Mesendoderm (in vitro differentiated cells): ENCODE measurements at regions not wholly inside any gene's neighbourhood (a gene's known extent, or its start where the extent isn't known, plus 50 kb on each side); places are given as distances from the start of the nearest gene placed in this dataset.

Source experiments
- DNase-seq: peaks from one replicate; pipeline ENCODE4 v3.0.0; 2013
- H2AK5ac ChIP-seq: 2 replicates; pipeline ENCODE4 v1.6.1; 2013; ENCODE audit warnings: low read length, inconsistent platforms
- H2BK120ac ChIP-seq: 2 replicates; pipeline ENCODE4 v1.6.1; 2013; ENCODE audit warnings: low read depth, mild to moderate bottlenecking, low read length, moderate library complexity, mixed read lengths
- H2BK15ac ChIP-seq: replicated peaks from 2 replicates; pipeline ENCODE4 v1.6.1; 2013; ENCODE audit warnings: low read depth, mild to moderate bottlenecking, moderate library complexity
- H2BK5ac ChIP-seq: 2 replicates; pipeline ENCODE4 v1.6.1; 2013; ENCODE audit warnings: low read length, inconsistent platforms
- H3K18ac ChIP-seq: 2 replicates; pipeline ENCODE4 v1.6.1; 2013; ENCODE audit warnings: mild to moderate bottlenecking, low read length, mixed read lengths
- H3K23ac ChIP-seq: one replicate; pipeline ENCODE4 v1.6.1; 2013; ENCODE audit warnings: low read length
- H3K27ac ChIP-seq: 2 replicates; pipeline ENCODE4 v1.5.1; 2013; ENCODE audit warnings: low read depth, mild to moderate bottlenecking, inconsistent platforms, low read length, moderate library complexity
- H3K27me3 ChIP-seq: 2 replicates; pipeline ENCODE4 v1.6.1; 2013; ENCODE audit warnings: low read length, control low read depth, mild to moderate bottlenecking, inconsistent platforms; ENCODE audit not compliant: insufficient read depth, poor library complexity
- H3K36me3 ChIP-seq: 2 replicates; pipeline ENCODE4 v1.6.1; 2013; ENCODE audit warnings: low read length, inconsistent platforms; ENCODE audit not compliant: control insufficient read depth, insufficient read depth
- H3K4ac ChIP-seq: one replicate; pipeline ENCODE4 v1.6.1; 2013; ENCODE audit warnings: low read depth, mild to moderate bottlenecking, low read length, moderate library complexity
- H3K4me1 ChIP-seq: 2 replicates; pipeline ENCODE4 v1.6.1; 2013; ENCODE audit warnings: low read depth, low read length, inconsistent platforms; ENCODE audit not compliant: control insufficient read depth
- H3K4me2 ChIP-seq: 2 replicates; pipeline ENCODE4 v1.6.1; 2013; ENCODE audit warnings: low read length
- H3K4me3 ChIP-seq: 2 replicates; pipeline ENCODE4 v1.5.1; 2013; ENCODE audit warnings: mild to moderate bottlenecking, low read length
- H3K56ac ChIP-seq: one replicate; pipeline ENCODE4 v1.6.1; 2013; ENCODE audit warnings: low read length
- H3K79me1 ChIP-seq: 2 replicates; pipeline ENCODE4 v1.6.1; 2013; ENCODE audit warnings: low read length, inconsistent platforms
- H3K79me2 ChIP-seq: 2 replicates; pipeline ENCODE4 v1.6.1; 2013; ENCODE audit warnings: mild to moderate bottlenecking, low read length; ENCODE audit not compliant: control insufficient read depth, insufficient read depth
- H3K9ac ChIP-seq: 2 replicates; pipeline ENCODE4 v1.6.1; 2013; ENCODE audit warnings: low read length, inconsistent platforms
- H4K5ac ChIP-seq: one replicate; pipeline ENCODE4 v1.6.1; 2013; ENCODE audit warnings: low read length
- H4K8ac ChIP-seq: one replicate; pipeline ENCODE4 v1.6.1; 2013; ENCODE audit warnings: low read depth, mild to moderate bottlenecking, control low read depth, low read length, moderate library complexity
- WGBS: extraction: QIAGEN DNeasy Blood & Tissue Kit; methylation state at CpG from one replicate; pipeline ENCODE4 v1.1.7; 2013; ENCODE audit warnings: low lambda C conversion rate, missing lambda C conversion rate; ENCODE audit not compliant: insufficient coverage; ENCODE audit errors: extremely low coverage; 5-methylcytosine and 5-hydroxymethylcytosine counted together

- no peaks in the 10 kb centered on the region for H3K79me1 ChIP-seq
- no peak overlapping the region for H3K4me3 ChIP-seq
- no peak overlapping the region for H3K27ac ChIP-seq
- no peak for DNase-seq
- H3K56ac ChIP-seq = no peak overlapping the region
- no peak overlapping the region for H2AK5ac ChIP-seq
- no peak overlapping the region for H3K9ac ChIP-seq
- WGBS = no CpG with 5 or more reads among the region's 2 CpGs
- no peaks in the 10 kb centered on the region for H3K27me3 ChIP-seq
- no peaks in the 10 kb centered on the region for H3K4me1 ChIP-seq
- no peak overlapping the region for H3K23ac ChIP-seq
- no peak overlapping the region for H4K8ac ChIP-seq
- no peak overlapping the region for H2BK5ac ChIP-seq
- H4K5ac ChIP-seq = no peak overlapping the region
- no peak overlapping the region for H2BK15ac ChIP-seq
- no peaks in the 10 kb centered on the region for H3K79me2 ChIP-seq
- no peaks in the 10 kb centered on the region for H3K36me3 ChIP-seq
- no peak overlapping the region for H3K18ac ChIP-seq
- no peak overlapping the region for H2BK120ac ChIP-seq
- no peak overlapping the region for H3K4ac ChIP-seq
- H3K4me2 ChIP-seq = no peak overlapping the region
Measured at GRCh38 chr10:53093878-53094277, 321.3 kb upstream of the MBL2 start.

- Histone ChIP-seq H3K27me3 (no peaks in the 10 kb centered on the region), H3K4me1 (no peaks in the 10 kb centered on the region), H3K4me3 (no peak overlapping the region), H2AK5ac (no peak overlapping the region), H3K56ac (no peak overlapping the region), H2BK15ac (no peak overlapping the region), H3K18ac (no peak overlapping the region), H4K8ac (no peak overlapping the region), H3K27ac (no peak overlapping the region), H2BK5ac (no peak overlapping the region), H3K4ac (no peak overlapping the region), H3K23ac (no peak overlapping the region), H3K4me2 (no peak overlapping the region), H3K9ac (no peak overlapping the region), H3K79me1 (no peaks in the 10 kb centered on the region), H3K36me3 (no peaks in the 10 kb centered on the region), H2BK120ac (no peak overlapping the region), H4K5ac (no peak overlapping the region), H3K79me2 (no peaks in the 10 kb centered on the region)
- DNase-seq = no peak
- no CpG with 5 or more reads among the region's 4 CpGs for WGBS
Measured at GRCh38 chr10:53091574-53091973, 319.0 kb upstream of the MBL2 start.

GRCh38 chr10:53088961-53089360, 316.4 kb upstream of the MBL2 start:
- no peaks in the 10 kb centered on the region for H3K36me3 ChIP-seq
- DNase-seq = no peak
- H3K27me3 ChIP-seq = no peaks in the 10 kb centered on the region
- no peaks in the 10 kb centered on the region for H3K79me1 ChIP-seq
- H2BK120ac ChIP-seq = no peak overlapping the region
- H3K18ac ChIP-seq = no peak overlapping the region
- H2BK15ac ChIP-seq = no peak overlapping the region
- H3K4me2 ChIP-seq = no peak overlapping the region
- no peak overlapping the region for H2BK5ac ChIP-seq
- H3K27ac ChIP-seq = no peak overlapping the region
- H4K5ac ChIP-seq = no peak overlapping the region
- H3K23ac ChIP-seq = no peak overlapping the region
- no peak overlapping the region for H3K4me3 ChIP-seq
- H2AK5ac ChIP-seq = no peak overlapping the region
- no peaks in the 10 kb centered on the region for H3K79me2 ChIP-seq
- no CpG with 5 or more reads among the region's 1 CpG for WGBS
- H3K56ac ChIP-seq = no peak overlapping the region
- H3K4ac ChIP-seq = no peak overlapping the region
- no peaks in the 10 kb centered on the region for H3K4me1 ChIP-seq
- H3K9ac ChIP-seq = no peak overlapping the region
- no peak overlapping the region for H4K8ac ChIP-seq

- Histone ChIP-seq H2BK15ac (no peak overlapping the region), H2BK120ac (no peak overlapping the region), H3K27ac (no peak overlapping the region), H3K56ac (no peak overlapping the region), H3K79me1 (no peaks in the 10 kb centered on the region), H3K4me3 (no peak overlapping the region), H3K9ac (no peak overlapping the region), H2AK5ac (no peak overlapping the region), H3K4me2 (no peak overlapping the region), H3K18ac (no peak overlapping the region), H2BK5ac (no peak overlapping the region), H3K4me1 (no peaks in the 10 kb centered on the region), H3K27me3 (no peaks in the 10 kb centered on the region), H3K4ac (no peak overlapping the region), H4K8ac (no peak overlapping the region), H3K36me3 (no peaks in the 10 kb centered on the region), H3K23ac (no peak overlapping the region), H3K79me2 (no peaks in the 10 kb centered on the region), H4K5ac (no peak overlapping the region)
- no CpG with 5 or more reads among the region's 3 CpGs for WGBS
- DNase-seq = no peak
Measured at GRCh38 chr10:53079283-53079682, 306.7 kb upstream of the MBL2 start.

GRCh38 chr10:53076948-53077347, 304.4 kb upstream of the MBL2 start:
- no peaks in the 10 kb centered on the region for H3K79me1 ChIP-seq

GRCh38 chr10:53075469-53075868, 302.9 kb upstream of the MBL2 start:
- Histone ChIP-seq H3K4ac (no peak overlapping the region), H3K4me2 (no peak overlapping the region), H3K27me3 (no peaks in the 10 kb centered on the region), H2BK120ac (no peak overlapping the region), H3K4me1 (no peaks in the 10 kb centered on the region), H3K79me1 (no peaks in the 10 kb centered on the region), H4K5ac (no peak overlapping the region), H3K9ac (no peak overlapping the region), H3K79me2 (no peaks in the 10 kb centered on the region), H2BK5ac (no peak overlapping the region), H2AK5ac (no peak overlapping the region), H2BK15ac (no peak overlapping the region), H3K4me3 (no peak overlapping the region), H4K8ac (no peak overlapping the region), H3K27ac (no peak overlapping the region), H3K36me3 (no peaks in the 10 kb centered on the region), H3K23ac (no peak overlapping the region), H3K18ac (no peak overlapping the region), H3K56ac (no peak overlapping the region)
- WGBS = no CpG with 5 or more reads among the region's 1 CpG
- DNase-seq = no peak

More at GRCh38 chr10:53076948-53077347, 304.4 kb upstream of the MBL2 start:
- Histone ChIP-seq H3K79me2 (no peaks in the 10 kb centered on the region), H3K23ac (no peak overlapping the region), H3K4me1 (no peaks in the 10 kb centered on the region), H2BK120ac (no peak overlapping the region), H2AK5ac (no peak overlapping the region), H3K9ac (no peak overlapping the region), H3K36me3 (no peaks in the 10 kb centered on the region), H3K4me2 (no peak overlapping the region), H4K5ac (no peak overlapping the region), H2BK5ac (no peak overlapping the region), H3K56ac (no peak overlapping the region), H3K4me3 (no peak overlapping the region), H2BK15ac (no peak overlapping the region), H3K4ac (no peak overlapping the region), H4K8ac (no peak overlapping the region), H3K27ac (no peak overlapping the region), H3K27me3 (no peaks in the 10 kb centered on the region), H3K18ac (no peak overlapping the region)
- WGBS = no CpG with 5 or more reads among the region's 2 CpGs
- no peak for DNase-seq
